ENCODE measurements at regions not wholly inside any gene's neighbourhood (a gene's known extent, or its start where the extent isn't known, plus 50 kb on each side); places are given as distances from the start of the nearest gene placed in this dataset.

DNA sequence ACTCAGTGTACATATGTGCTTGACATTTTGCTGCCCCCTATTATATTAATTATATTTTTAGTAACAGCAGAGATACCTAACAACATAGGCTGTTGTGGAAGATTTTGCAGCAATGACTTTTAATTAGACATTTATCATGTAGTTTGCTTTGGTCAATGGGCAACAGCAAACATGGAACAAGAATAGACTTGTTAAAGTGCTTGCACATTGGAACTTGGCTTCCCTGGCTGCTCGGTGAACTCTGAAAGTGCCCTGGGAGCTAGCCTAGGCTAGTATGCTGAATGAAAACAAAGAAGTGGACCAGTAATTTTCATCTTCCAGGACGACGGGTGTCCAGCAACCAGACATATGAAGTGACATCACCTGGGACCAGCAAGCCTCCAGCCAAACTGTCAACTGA, 1157.1 kb downstream of the ARAP2 start:
- no peak overlapping the region for H3K9ac ChIP-seq (ENCODE audit: extremely low read depth, insufficient read length, low read length)
- no peaks in the 10 kb centered on the region for H4K20me1 ChIP-seq (ENCODE audit: control insufficient read depth, insufficient read depth, insufficient read length)
- H3K14ac ChIP-seq (ENCODE audit: insufficient read depth, low read length): no peak overlapping the region
- no peak overlapping the region for H2BK15ac ChIP-seq (ENCODE audit: low read depth, low read length)
- no peak overlapping the region for H2AFZ ChIP-seq (ENCODE audit: low read length)
- no peak for DNase-seq
- no peak overlapping the region for H3K4ac ChIP-seq (ENCODE audit: low read depth, low read length)
- no peaks in the 10 kb centered on the region for H3K27me3 ChIP-seq (ENCODE audit: insufficient read depth, low read length)
- no peak overlapping the region for H3K4me2 ChIP-seq (ENCODE audit: insufficient read depth, insufficient read length, low read length)
- H4K8ac ChIP-seq (replicated peaks; ENCODE audit: insufficient read length, low read depth, low read length): no peak overlapping the region
- no peak overlapping the region for H3K18ac ChIP-seq (ENCODE audit: insufficient read length, low read depth, low read length)
- no peak overlapping the region for H4K5ac ChIP-seq (ENCODE audit: insufficient read length, low read depth, low read length)
- no peak overlapping the region for H3K23ac ChIP-seq (ENCODE audit: insufficient read length, low read depth, low read length)
- H2BK20ac ChIP-seq (ENCODE audit: low read depth, low read length, poor library complexity, severe bottlenecking): no peak overlapping the region
- Mint-ChIP-seq H3K4me3 (no peak overlapping the region), H3K4me1 (peaks cover 0 to 3% of the 10 kb centered on the region in 2 experiments; a peak in 2 of 4 replicates), H3K36me3 (ENCODE audit: insufficient read depth in 1 of 3, low read depth in 3 of 3) (no peaks in the 10 kb centered on the region), H3K27me3 (ENCODE audit: low read depth) (no peaks in the 10 kb centered on the region), H3K9me3 (no peaks in the 10 kb centered on the region), H3K27ac (no peak overlapping the region; a peak in 1 of 7 replicates)
- TF ChIP-seq CTCF (conservative IDR thresholded peaks at IDR 0.05): no peak
- WGBS (ENCODE audit: extremely low coverage, insufficient read length, low lambda C conversion rate): no CpG with 5 or more reads among the region's 3 CpGs
- no peaks in the 10 kb centered on the region for H3K9me3 ChIP-seq (ENCODE audit: control insufficient read depth, low read depth, low read length)
- H2BK5ac ChIP-seq (ENCODE audit: insufficient read length, low read length): no peak overlapping the region
- no peaks in the 10 kb centered on the region for H3K4me1 ChIP-seq (ENCODE audit: insufficient read depth, low read length)
- no peaks in the 10 kb centered on the region for H3K79me1 ChIP-seq (ENCODE audit: insufficient read depth, low read depth, low read length, poor library complexity, severe bottlenecking)
- no peak overlapping the region for H3K56ac ChIP-seq (ENCODE audit: insufficient read length, low read depth, low read length)
- H3K23me2 ChIP-seq (ENCODE audit: insufficient read length, low read depth, low read length, poor library complexity, severe bottlenecking): no peaks in the 10 kb centered on the region
- no peak overlapping the region for H2AK5ac ChIP-seq (ENCODE audit: insufficient read length, low read length)
- no peaks in the 10 kb centered on the region for H3K79me2 ChIP-seq (ENCODE audit: insufficient read depth, low read length)
- H2BK120ac ChIP-seq (ENCODE audit: low read depth, low read length, poor library complexity, severe bottlenecking): no peak overlapping the region
- H3K27ac ChIP-seq (ENCODE audit: insufficient read length, low read depth, low read length): no peak overlapping the region
- no peak overlapping the region for H3T11ph ChIP-seq (ENCODE audit: low read length)
- H4K91ac ChIP-seq (ENCODE audit: insufficient read length, low read depth, low read length): no peak overlapping the region
- no peak overlapping the region for H2BK12ac ChIP-seq (ENCODE audit: insufficient read length, low read depth, low read length)

Data from H9 (cell line).